Stimulated activated CD4-positive, alpha-beta T cell treated with anti-CD3 and anti-CD28 coated beads, TNF-alpha, amount 100 ng/mL, for 1 hour (primary cell): ENCODE measurements at regions not wholly inside any gene's neighbourhood (a gene's known extent, or its start where the extent isn't known, plus 50 kb on each side); places are given as distances from the start of the nearest gene placed in this dataset.

ENCODE experiments used
- DNase-seq, 3 donors: peaks; one replicate each; pipeline ENCODE4 v3.0.0-alpha.2; 2020; ENCODE audit warnings: low read depth in 3 of 3, low spot score in 1 of 3

DNA sequence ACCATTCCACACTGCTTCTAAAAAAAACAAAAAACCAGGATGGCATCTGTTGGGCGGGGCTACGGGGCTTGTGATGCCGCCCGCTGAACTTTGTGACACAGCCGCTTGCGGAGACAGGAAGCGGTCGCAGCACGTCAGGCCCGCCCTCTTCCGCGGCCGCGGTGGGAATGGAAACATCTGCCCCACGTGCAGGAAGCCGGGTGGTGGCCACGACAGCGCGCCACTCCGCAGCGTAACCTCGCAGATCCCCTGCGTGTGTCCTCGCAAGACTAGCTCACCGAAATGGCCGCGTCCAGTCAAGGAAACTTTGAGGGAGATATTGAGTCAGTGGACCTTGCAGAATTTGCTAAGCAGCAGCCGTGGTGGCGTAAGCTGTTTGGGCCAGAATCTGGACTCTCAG is 168.5 kb downstream of the SUCLG1 start:
- DNase-seq, result no peak

DNA sequence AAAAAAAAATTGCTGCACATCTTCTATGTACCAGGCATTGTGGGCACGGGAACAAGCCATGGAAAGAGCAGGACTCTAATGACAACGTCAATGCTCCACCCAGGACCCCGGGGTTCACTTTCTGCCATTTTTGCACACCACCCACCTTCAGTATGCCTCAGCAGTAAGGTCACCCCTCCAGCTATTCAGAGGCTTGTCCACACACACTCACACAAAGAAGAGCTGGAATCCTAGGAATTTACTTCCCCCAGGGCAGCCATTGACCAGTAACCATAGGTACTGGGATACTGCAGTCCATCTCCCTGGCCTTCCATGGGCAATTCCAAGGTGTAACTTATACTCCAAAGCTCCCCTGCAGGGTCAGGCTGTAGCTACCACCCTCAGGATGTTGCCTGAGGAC is 170.8 kb downstream of the SUCLG1 start:
- DNase-seq, result no peak

DNA sequence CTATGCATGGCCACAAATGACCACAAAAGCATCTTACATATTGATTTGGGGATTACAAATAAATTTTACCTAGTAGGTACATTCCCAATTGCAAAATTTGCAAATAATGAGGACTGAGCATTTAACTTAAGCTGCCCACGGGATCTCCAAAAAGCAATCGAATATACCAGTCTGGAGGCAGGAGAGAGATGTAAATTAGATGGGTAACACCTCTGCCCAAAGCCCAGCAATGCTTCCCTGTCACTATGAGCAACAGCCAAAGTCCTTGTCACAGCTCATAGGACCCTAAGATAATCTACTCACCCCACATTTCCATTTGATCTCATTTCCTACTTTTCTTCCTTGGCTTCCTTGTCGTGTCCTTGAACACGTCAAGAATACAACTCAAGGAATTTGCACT is 172.2 kb downstream of the SUCLG1 start:
- DNase-seq, result no peak

DNA sequence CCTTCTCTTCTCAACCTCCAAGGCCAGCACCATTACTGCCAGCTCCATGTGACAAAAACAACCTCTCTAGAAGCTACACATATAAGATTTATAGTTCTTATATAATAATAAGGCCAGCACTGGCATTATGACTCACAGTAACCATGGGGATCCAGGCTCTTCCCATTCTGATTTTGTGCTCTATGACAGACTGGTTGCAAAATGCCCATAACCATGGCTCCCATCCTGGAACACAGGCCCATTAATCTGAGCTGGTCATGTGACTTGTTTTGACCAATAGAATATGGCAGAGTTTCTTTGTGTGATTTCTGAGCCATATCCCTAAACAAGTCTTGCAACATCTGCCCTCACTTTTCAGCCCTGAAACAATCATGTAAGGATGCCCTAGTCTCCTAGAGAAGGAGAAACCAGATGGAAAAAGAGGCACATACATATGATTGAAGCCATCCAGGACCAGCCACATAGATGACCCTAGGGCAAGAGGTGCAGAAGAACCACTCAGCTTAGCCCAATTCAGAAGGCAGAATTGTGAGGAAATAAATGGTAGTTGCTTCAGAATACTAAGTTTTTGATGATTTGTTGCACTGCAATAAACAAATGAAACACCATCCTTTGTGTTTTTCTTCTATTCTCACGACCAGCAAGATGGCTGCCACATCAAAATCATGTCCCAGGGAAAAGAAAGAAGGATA is 173.9 kb downstream of the SUCLG1 start:
- DNase-seq, result no peak

DNA sequence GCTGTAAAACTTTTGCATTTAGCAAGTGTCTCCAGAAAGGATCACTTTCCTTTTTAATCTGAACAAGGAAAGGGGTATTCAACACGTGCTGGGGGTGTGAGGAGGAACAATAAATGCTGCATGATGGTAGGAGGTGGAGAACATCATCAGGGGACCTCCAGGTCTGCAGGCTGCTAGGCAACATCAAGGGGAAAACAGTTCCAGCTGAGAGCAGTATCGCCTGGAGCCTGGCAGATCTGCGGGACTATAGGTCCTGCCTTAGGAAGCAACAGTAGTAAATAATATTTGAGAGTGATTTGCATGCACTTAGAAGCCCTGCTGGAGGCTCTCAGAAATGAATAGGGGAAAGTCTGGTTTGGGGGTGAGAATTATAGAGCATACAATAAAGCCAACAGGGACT is 175.6 kb downstream of the SUCLG1 start:
- no peak for DNase-seq

DNA sequence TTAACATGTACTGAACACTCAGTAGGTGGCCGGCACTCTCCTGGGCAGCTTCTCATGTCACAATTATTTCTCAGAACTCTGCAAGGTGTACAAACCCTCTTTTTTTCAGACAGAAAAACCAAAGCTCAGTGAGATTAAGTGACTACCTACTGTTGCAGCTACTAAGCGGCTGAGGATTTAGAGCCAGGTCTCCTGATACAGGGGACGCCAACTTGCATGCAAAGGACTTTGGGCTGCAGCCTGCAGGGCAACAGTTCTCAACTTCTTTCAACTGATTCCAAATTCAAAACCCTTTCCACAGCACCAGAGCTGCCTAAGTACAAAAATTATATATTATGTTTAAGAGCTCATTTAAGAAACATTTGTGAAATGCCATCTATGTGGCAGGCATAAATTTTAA is 177.6 kb downstream of the SUCLG1 start:
- no peak for DNase-seq

DNA sequence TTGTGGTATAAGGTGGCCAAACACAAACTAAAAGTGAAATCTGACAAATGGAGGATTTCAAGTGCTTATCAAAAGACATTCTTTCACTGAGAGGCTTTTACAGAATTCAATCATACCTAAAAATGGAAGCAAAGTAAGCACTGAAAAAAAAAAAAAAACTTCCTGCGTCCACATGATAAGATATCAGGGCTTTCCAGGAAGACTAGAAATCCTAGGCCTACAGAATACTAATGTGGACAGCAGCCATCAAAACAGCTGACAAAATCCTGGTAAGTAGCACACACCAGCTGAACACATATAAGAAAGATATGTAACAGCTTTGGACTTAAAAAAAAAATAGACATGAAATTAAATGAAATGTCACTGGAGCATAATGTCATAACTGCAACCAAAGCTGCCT is 178.2 kb downstream of the SUCLG1 start:
- no peak for DNase-seq

- no peak for DNase-seq
Measured at GRCh38 chr2:84278386-84278785, 180.7 kb downstream of the SUCLG1 start.

GRCh38 chr2:84276590-84277255 is 182.4 kb downstream of the SUCLG1 start:
- DNase-seq, result no peak

- DNase-seq, result no peak
Measured at GRCh38 chr2:84273406-84273805, 185.7 kb downstream of the SUCLG1 start.

- DNase-seq, result no peak
Measured at GRCh38 chr2:84271977-84272376, 187.1 kb downstream of the SUCLG1 start.

- DNase-seq, result no peak
Measured at GRCh38 chr2:84257831-84258230, 201.2 kb downstream of the SUCLG1 start.

DNA sequence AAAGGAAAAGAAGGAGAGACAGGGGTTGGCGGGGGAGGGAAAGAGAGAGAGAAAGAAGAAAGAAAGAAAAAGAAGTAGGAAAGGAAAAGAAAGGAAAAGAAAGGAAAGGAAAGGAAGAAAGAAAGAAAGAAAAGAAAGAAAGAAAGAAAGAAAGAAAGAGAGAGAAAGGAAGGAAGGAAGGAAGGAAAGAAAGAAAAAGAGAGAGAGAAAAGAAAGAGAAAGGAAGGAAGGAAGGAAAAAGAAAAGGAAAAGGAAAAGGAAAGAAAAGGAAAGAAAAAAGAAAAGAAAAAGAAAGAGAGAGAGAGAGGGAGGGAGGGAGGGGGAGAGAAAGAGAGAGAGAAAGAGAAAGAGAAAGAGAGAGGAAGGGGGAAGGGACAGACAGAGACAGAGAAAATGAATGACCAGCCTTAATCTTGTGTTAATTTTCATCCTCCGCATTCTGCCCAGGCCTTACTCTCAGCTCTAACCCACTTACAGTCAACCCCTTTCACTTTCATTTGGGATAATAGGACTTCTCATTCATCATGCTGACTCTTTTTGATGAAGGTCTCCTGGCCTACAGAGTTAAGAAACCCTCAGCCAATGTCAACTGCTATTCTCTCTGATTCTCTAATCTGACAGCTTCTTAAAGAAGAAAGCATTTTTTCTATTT is 207.3 kb downstream of the SUCLG1 start:
- DNase-seq, result no peak

- no peak for DNase-seq
Measured at GRCh38 chr2:84249140-84249539, 209.9 kb downstream of the SUCLG1 start.

- DNase-seq, result no peak
Measured at GRCh38 chr2:84247532-84247931, 211.5 kb downstream of the SUCLG1 start.

DNA sequence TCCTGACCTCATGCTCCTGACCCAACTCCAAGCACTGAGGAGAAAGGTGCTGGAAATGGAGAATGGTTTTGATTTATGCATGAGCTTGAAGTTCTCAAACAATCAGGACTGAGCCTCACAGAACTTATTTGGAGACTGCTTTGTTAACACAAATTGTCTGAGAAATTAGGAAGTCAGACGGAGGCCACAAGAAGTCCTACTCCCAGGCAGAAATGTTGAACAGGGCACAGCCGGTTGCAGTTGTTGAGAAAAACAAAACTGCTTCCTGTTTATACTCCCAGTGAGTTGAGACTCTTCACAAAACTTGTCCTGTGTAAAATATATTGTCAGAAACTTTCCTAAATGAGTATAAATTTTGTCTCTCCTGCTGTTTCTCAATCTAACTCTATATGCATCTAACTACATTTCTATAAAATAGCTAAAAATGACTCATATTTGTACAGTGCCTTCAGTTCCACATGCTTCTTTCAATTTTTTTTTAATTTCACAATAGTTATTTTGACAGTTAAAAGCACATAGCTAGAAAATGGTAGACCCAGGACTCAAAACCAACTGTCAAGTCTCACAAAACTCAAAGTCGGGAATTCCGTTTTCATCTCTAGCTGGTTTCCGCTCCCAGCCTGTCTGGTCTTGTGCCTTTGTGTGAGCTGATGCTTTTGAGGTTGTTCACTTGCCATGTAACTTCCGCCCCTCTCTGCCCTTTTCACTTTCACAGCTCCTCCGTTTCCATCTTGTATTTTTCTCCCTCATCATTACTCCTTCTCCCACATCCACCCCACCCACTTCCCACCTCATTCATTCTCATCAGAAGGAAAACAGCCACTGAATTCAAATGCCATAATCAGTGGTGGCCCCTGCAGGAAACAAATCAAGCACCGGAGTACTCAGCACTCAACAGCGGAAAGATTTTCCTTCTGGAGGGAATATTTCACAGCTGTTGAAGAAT is 215.0 kb downstream of the SUCLG1 start:
- DNase-seq, result no peak

DNA sequence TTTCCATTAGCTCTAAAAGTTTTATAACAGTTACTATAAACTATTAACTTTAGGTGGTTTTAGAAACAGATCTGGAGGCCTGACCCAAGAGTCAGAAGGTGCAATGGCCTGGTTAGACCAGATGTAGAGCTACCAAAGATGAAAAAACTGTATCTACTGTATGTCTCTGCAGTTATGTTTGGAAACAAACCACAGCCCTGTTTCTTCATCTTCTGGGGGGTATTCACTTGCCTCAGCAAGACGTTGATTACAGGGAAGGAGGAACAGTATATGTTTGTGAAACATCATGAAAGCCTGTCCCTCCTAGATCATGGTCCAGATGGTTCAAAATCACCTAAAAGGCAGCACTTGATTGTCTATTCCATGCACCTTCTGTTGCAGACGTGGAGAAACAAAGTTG is 220.2 kb downstream of the SUCLG1 start:
- no peak for DNase-seq

DNA sequence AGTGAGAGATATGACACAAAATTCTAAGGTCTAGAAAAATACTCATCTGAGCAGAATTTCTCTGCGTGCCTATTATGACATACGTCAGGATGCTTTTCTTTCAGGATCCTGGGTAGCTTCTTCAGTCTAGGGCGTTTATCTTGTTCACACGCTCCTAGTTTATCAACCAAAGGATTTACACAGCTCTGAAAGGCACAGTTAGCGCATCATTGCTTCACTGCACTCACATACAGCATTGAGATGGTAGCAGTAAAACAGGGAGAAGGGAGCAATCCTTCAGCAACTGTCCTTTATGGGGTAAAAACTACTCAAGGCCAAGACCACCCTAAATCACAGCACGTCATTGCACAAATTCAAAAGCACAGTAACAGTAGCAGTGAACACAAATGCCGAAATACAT is 222.8 kb downstream of the SUCLG1 start:
- no peak for DNase-seq

DNA sequence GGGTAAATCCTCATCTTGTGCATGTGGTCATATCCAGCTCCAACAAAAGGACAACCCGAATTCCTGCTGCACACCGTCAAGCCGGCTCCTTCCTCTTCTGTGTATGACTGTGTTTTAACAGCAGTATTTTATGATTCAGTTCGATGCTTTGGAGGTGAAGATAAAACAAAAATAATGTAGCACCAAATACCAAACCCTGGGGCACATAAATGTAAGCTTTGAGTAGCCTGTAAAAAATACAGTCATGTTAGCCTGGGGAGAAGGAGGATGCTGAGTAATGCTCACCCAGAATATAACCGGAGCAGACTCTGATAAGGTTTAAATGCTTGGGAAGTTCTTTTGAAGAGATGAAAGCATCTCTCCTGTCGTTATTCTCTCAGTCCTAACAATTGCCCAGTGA is 225.0 kb downstream of the SUCLG1 start:
- no peak for DNase-seq

DNA sequence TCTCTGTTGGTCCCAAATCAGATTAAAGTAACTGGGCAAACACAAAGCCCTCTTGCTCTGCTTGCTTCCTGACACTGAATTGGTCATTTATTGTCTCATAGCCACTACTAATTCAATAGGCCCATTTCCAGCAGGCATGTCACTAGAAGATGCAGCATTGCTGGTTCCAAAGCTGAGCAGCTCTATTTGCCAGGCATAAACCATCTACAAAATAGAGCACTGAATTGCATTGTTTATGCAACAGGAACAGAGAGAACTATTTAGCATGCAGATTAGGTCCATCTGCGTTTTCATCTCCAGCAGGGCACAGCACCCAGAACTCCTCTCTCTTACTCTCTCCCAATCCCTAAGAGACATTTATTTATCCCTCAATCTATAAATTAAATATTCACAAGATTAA is 227.6 kb downstream of the SUCLG1 start:
- DNase-seq, result no peak

- no peak for DNase-seq
Measured at GRCh38 chr2:84224121-84224520, 235.0 kb downstream of the SUCLG1 start.
